ENCODE measurements at regions not wholly inside any gene's neighbourhood (a gene's known extent, or its start where the extent isn't known, plus 50 kb on each side); places are given as distances from the start of the nearest gene placed in this dataset.

DNA sequence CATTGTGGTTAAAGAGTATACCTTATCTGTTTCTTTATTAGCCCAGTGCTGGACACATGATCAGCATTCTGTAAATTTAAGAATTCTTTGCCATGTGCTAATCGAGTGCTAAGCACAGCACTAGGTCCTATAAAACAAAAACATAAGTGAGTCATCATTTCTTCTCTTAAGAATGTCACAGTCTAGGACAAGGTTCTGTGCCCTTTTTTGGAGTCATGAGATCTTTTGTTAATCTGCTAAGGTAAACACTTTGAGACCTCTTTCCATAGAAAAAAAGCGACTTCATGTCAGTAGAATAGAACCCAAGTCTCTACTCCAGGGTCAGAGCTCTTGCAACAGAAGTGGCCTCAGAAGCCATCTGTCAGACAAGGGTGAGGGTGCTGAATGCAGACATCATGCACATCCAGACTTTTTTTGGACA, 70.0 kb upstream of the NFIA start:
- Histone ChIP-seq H3K4me1 (ENCODE audit: low read depth) (peaks cover 28% of the 10 kb centered on the region), H3K27ac (no peak overlapping the region), H3K4me3 (no peak overlapping the region), H3K9me3 (ENCODE audit: low read depth) (no peaks in the 10 kb centered on the region), H3K27me3 (no peaks in the 10 kb centered on the region), H3K36me3 (no peaks in the 10 kb centered on the region)
- no peak for TF ChIP-seq CTCF (IDR thresholded peaks at IDR 0.05; ENCODE audit: low read depth, low read length)
- DNase-seq (ENCODE audit: low read depth in 1 of 2, low spot score in 1 of 2): no peak

- H3K9me3 ChIP-seq (ENCODE audit: low read depth): no peaks in the 10 kb centered on the region
- TF ChIP-seq CTCF (IDR thresholded peaks at IDR 0.05; ENCODE audit: low read depth, low read length): no peak
- no peaks in the 10 kb centered on the region for H3K27me3 ChIP-seq
- no peak overlapping the region for H3K27ac ChIP-seq
- H3K4me1 ChIP-seq (ENCODE audit: low read depth): peaks cover 29% of the 10 kb centered on the region
- H3K36me3 ChIP-seq: no peaks in the 10 kb centered on the region
- H3K4me3 ChIP-seq: no peak overlapping the region
- no peak for DNase-seq (ENCODE audit: low read depth in 1 of 2, low spot score in 1 of 2)
These were observed 70.6 kb upstream of the NFIA start for GRCh38 chr1:61011561-61012263.

GRCh38 chr1:61007534-61008364, 74.6 kb upstream of the NFIA start:
- H3K27ac ChIP-seq: no peak overlapping the region
- peaks cover 4% of the 10 kb centered on the region for H3K27me3 ChIP-seq
- H3K4me1 ChIP-seq (ENCODE audit: low read depth): peaks cover 35% of the 10 kb centered on the region
- H3K36me3 ChIP-seq: no peaks in the 10 kb centered on the region
- no peak for TF ChIP-seq CTCF (IDR thresholded peaks at IDR 0.05; ENCODE audit: low read depth, low read length)
- no peaks in the 10 kb centered on the region for H3K9me3 ChIP-seq (ENCODE audit: low read depth)
- H3K4me3 ChIP-seq: no peak overlapping the region
- no peak for DNase-seq (ENCODE audit: low read depth in 1 of 2, low spot score in 1 of 2)

DNA sequence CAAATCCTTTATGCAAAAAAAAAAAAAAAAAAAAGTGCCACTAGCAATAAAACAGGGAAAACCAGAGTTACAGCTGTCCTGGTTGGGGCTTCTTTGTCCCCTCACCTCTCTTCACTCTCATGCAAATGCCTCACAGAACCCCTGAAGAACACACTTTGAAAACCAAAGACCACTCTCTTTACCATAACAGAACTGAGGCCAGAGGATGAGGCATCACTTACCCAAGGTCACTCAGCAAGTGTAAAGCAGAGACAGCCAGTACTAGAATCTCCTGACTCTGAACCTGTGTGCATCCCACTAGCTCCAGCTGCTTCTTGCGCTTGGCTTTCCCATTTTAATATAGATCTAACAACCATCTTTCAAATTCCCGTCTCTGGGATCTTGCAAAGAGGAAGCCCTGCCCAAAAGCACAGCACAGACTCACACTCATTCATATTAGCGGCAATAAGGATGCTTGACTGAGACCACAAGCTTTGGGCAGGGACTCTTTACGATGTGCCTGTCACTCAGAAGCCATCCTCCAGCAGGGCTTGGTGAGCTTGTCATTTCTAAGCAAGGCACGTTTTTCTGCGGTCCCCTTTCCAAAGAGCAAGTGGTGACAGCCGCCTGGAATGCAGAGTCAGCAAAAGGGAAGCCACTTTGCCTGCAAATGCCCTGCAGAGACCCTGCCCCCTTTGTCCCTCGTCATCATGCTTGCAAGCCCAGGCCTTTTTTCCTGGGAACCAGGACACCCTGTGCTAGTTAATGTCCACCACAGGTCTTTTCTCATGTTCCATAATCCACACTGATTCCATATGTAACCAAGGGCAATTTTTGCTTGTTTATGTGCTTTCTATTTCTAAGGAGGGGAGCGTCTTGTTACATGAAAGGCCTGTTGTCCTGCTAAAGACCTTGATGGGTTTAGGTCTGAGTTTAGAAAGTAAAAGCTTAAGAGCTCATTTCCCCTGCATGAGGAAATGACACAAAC, 76.5 kb upstream of the NFIA start:
- Histone ChIP-seq H3K36me3 (no peaks in the 10 kb centered on the region), H3K4me1 (ENCODE audit: low read depth) (peaks cover 16% of the 10 kb centered on the region), H3K27ac (no peak overlapping the region), H3K4me3 (no peak overlapping the region), H3K27me3 (peaks cover 4% of the 10 kb centered on the region), H3K9me3 (ENCODE audit: low read depth) (no peaks in the 10 kb centered on the region)
- no peak for TF ChIP-seq CTCF (IDR thresholded peaks at IDR 0.05; ENCODE audit: low read depth, low read length)
- peak in 1 of 2 donors; percentile 81 for DNase-seq (ENCODE audit: low read depth in 1 of 2, low spot score in 1 of 2)
